ENCODE measurements at regions not wholly inside any gene's neighbourhood (a gene's known extent, or its start where the extent isn't known, plus 50 kb on each side); places are given as distances from the start of the nearest gene placed in this dataset.

DNA sequence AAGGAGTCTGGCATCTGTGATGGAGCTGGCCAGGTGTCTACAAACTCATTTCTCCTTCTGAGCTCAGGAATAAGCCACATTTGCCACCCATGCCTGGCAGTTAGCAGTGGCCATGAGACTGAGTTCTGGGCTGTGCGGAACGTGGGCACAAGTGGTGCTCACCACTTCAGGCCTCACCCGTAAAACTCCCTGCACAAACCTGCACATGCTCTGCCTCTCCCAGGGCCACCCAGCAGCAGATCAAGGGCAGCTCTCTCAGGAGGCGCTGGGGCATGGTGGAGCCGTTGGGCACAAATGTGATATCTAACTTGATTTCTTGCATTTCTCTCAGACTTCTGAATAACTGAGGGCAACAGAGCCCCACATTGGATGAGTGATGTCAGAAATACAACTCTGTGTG lies 269.5 kb downstream of the HIVEP2 start:
- H3K27ac ChIP-seq: no peak overlapping the region
- DNase-seq (ENCODE audit: low read depth, low spot score): no peak

DNA sequence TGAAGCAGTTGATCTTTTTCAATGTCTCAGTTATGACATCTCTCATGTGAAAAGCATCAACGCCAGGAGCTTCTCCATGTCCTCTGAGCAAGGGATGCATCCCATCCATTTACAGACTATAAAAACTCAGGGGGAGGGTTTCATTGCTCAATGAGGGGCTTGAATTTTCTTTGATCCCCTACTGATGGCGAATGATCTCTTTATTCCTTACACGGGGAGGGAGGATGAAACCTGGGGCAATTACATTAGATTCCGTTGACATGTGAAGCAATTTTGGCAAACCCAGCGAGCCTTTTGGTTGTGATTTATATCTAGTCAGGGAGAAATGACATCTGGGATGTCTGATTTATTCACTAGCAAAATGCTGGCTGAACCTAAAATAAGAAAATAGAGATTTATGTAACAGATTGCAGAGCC lies 268.9 kb downstream of the HIVEP2 start:
- DNase-seq (ENCODE audit: low read depth, low spot score): no peak
- no peak overlapping the region for H3K27ac ChIP-seq

DNA sequence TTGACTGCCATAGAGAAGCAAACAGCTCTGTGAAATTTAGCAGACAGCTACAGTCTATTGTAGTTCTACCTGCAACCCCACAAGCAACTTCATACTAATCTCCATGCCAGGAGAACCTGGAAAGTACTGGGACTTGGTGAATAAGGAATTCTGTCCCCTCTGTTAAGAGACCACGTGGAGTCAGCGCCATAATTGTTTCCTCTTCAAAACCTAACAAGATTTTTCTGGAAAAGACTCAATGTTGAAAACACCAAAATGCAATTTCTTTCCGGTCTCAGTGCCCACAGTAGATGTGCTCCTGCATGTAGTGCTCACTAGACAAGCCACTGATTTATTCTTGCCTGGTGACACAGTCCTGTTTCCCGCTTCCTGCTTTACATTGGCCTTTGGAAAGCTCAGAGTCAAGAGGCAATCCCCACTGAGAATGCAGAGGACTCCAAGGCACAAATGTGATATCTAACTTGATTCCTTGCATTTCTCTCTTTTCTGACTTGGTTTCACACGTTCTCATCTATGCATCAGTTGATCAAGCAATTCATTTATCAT lies 268.3 kb downstream of the HIVEP2 start:
- no peak overlapping the region for H3K27ac ChIP-seq
- DNase-seq (ENCODE audit: low read depth, low spot score): no peak

DNA sequence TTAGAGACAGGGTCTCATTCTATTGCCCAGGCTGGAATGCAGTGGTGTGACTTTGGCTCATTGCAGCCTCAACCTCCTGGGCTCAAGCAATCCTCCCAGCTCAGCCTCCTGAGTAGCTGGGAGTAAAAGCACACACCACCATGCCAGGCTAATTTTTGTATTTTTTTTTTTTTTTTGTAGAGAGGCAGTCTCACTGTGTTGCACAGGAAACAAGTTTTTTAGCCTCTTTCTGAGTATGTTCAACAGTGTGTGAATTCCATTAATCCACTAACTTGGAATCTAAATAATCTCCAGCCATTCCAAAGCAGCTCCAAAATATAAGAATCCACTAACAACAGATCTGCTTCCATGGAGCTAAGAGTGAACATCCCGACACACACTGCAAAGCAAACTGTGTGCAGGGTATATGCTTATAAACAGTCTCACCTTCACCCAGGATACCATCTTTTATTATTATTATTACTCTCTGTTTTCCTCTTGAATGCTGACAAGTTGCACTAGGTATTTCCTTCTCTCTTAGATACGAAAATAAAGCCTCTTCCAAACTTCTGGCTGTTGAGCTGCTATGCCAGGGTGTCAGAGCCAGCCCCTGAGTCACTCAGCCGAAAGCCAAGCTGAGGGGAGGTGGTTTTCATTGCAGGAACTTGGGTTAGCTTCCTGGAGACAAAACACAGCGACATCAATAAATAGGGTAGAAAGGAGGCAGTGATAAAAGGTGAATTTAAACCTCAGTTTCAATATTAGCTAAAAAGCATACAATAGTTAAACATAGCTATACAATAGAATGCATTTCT lies 264.9 kb downstream of the HIVEP2 start:
- no peak for DNase-seq (ENCODE audit: low read depth, low spot score)
- H3K27ac ChIP-seq: no peak overlapping the region

- H3K27ac ChIP-seq: no peak overlapping the region
- no peak for DNase-seq (ENCODE audit: low read depth, low spot score)
These were observed 263.9 kb downstream of the HIVEP2 start for GRCh38 chr6:142681099-142681498.

GRCh38 chr6:142682985-142683384 lies 262.0 kb downstream of the HIVEP2 start:
- no peak for DNase-seq (ENCODE audit: low read depth, low spot score)
- peak overlapping the region; percentile 82 for H3K27ac ChIP-seq

DNA sequence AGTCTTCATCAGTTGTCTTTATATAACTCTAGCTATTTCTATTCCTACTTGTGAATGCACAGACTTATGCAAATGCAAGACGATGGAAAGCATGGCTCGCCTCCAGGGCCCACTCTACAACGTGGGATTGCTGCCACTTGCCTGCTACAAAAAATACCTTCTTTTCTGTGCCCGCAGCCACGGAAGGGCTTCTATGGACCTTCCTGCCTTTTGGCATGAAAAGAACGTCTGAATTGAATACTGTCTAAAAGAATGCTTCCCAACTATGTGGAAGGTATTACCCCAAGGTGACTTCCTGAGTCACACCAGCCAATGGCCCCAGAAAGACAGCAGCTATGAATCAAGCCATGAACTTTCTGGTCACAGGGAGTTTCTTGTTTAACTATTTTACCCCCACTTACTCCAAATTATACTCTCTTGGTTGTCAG lies 261.2 kb downstream of the HIVEP2 start:
- DNase-seq (ENCODE audit: low read depth, low spot score): no peak
- peak overlapping the region; percentile 82 for H3K27ac ChIP-seq

DNA sequence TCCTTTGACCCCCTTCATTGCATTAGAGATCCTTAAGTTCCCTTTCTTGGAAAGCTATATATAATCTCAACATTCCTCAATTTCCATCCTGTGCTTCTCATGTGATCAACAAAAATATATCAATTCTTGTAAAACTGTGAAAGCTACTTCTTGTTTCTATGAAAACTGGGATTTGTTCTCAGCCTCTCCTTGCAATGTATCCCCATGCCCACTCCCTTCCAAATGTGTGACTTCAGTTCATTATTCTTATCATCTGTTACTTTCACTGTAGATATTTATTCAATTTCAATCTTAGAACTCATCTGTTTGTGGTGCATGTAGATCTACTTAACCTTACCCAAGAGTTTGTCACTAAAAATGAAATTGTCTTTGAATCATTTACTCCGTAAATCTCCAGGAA lies 260.6 kb downstream of the HIVEP2 start:
- no peak for DNase-seq (ENCODE audit: low read depth, low spot score)
- H3K27ac ChIP-seq: peak overlapping the region; percentile 82

GRCh38 chr6:142685852-142686506 lies 259.0 kb downstream of the HIVEP2 start:
- no peak for DNase-seq (ENCODE audit: low read depth, low spot score)
- H3K27ac ChIP-seq: no peak overlapping the region

- H3K27ac ChIP-seq: no peak overlapping the region
- DNase-seq (ENCODE audit: low read depth, low spot score): no peak
These were observed 258.5 kb downstream of the HIVEP2 start for GRCh38 chr6:142686507-142686887.

DNA sequence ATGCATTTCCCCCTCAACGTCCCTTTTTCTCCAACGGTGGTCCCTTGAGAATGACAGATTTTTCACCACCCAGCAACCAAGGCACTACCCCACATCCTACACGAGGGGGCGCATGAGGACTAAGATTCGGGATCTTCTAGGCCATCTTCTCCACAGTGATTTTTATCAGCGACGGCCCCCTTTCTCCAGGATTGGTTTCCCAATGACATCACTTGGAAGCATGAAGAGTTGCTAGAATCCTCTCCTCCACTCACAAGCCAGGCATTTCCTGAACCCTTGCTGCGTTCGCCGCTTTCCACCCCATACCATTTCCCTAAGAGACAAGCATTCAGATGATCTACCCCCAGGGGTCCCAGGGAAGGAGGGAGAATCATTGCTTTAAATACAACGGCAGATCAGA lies 252.0 kb downstream of the HIVEP2 start:
- no peak for DNase-seq (ENCODE audit: low read depth, low spot score)
- H3K27ac ChIP-seq: no peak overlapping the region

DNA sequence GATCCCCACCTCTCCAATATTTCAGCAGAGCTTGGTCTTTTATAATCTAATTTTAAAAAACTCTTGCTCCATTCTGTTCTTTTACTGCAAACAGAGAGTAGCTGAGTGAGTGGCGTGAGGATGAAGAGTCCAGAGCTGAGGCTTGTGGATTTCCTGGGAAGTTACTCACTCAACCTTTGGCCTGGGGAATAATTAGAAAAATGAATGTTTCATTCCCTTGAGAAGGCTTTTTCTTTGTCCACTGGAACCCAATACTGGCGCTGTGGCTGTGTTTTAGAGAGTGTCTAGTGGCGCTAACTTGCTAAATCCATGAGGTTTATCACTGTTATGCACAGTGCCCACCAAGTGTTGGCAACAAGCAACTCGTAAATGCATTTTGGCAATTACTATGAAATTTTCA lies 251.5 kb downstream of the HIVEP2 start:
- DNase-seq (ENCODE audit: low read depth, low spot score): no peak
- H3K27ac ChIP-seq: no peak overlapping the region

DNA sequence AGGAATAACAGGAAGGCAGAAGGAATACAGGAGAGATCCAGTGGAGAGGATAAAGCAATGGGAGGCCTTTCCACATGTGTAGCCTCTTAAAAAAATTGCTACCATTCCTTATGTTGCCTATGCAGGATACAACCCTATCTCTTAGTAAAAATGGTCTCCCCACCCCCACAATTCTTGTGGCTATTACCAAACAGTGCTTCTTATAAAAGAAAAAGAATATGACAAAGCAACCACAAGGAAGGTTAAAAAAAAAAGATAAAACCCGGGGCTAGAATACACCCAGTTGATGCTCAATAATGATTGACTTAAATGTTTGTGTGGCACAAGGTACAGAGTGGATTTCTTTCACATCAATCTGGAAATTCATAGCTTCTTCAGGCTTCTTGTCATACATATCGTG lies 250.9 kb downstream of the HIVEP2 start:
- DNase-seq (ENCODE audit: low read depth, low spot score): no peak
- H3K27ac ChIP-seq: no peak overlapping the region

- no peak overlapping the region for H3K27ac ChIP-seq
- DNase-seq (ENCODE audit: low read depth, low spot score): no peak
These were observed 250.0 kb downstream of the HIVEP2 start for GRCh38 chr6:142695016-142695415.

DNA sequence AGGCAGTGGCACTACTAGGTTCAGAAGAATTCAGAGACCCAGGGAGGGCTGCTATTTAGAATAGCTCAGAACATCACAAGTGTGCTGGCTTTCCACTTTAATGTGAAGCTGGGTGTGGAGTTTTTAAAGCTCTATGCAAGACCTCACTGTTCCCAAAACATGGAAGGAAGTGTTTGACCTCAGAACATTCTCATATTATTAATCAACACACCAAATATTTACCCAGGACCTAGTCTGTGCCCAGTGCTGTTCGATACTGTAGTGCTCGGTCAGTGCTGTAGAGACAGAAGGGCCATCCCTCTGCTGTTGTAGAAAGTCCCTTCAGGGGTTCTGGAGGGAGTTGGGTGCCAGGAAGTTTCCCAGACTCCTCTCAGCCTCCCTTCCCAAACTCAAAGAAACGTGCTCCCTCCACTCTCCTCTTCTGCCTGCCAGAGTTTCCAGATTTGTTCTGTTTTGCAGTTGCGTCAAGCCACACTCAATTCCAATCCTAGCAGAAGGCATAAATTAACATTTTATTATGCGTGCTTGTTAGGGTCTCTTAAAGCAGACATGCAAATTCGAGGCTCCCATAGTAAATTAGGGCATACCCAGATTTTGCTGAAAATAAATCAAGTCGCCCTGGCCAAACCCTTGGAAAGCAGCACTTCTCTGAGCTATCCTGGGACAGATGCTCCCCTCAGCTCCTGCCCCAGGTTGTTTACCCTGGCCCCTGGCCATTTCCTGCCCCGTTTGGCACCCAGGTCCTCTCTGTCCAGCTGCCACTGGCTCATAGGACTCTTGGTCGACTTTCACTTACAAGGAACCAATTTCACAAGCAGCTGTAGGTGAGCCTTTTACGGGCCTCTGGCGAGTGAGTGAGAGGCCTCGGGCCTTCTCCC lies 248.6 kb downstream of the HIVEP2 start:
- peak; percentile 20 for DNase-seq (ENCODE audit: low read depth, low spot score)
- H3K27ac ChIP-seq: peak overlapping the region; percentile 18

DNA sequence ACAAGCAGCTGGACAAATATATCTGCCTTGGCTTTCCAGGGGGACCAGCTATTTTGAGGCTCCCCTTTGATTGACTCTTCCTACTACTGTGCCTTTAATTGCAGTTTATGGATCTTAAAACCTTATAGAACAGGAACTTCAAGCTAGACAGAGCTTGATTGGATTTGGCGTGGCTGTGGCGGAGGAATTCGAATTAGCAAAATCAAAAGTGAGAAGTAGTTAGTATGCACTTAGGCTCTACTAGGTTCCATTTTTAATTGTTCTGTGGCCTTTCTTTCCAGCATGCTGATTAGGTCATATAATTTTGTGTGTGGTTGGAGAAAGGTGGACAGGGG lies 248.0 kb downstream of the HIVEP2 start:
- peak overlapping the region; percentile 18 for H3K27ac ChIP-seq
- DNase-seq (ENCODE audit: low read depth, low spot score): no peak

GRCh38 chr6:142697922-142698321 lies 247.1 kb downstream of the HIVEP2 start:
- no peak overlapping the region for H3K27ac ChIP-seq
- DNase-seq (ENCODE audit: low read depth, low spot score): no peak

- no peak for DNase-seq (ENCODE audit: low read depth, low spot score)
These were observed 246.2 kb downstream of the HIVEP2 start for GRCh38 chr6:142698751-142699150.

GRCh38 chr6:142699391-142699790 lies 245.6 kb downstream of the HIVEP2 start:
- DNase-seq (ENCODE audit: low read depth, low spot score): no peak
- no peak overlapping the region for H3K27ac ChIP-seq

More at GRCh38 chr6:142698751-142699150, 246.2 kb downstream of the HIVEP2 start:
- H3K27ac ChIP-seq: no peak overlapping the region

DNA sequence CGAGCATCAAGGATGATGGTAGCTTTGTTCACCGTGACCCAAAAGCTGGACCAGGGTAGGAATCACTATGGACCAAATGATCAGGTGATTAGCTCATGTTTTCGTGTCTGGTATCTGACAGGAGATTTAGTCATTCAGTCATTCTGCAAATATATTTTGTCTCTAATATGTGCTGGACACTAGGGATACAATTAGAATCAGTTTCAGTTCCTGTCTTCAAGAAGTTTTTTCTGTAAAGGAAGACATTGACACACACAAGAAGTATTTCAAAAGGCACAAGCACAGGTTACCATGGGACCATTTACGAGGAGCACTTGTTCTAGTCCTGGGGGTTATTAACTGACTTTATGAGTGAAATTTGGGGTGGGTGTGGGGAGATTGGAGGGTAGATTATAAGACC lies 244.9 kb downstream of the HIVEP2 start:
- H3K27ac ChIP-seq: no peak overlapping the region
- DNase-seq (ENCODE audit: low read depth, low spot score): no peak
